ENCODE measurements at regions not wholly inside any gene's neighbourhood (a gene's known extent, or its start where the extent isn't known, plus 50 kb on each side); places are given as distances from the start of the nearest gene placed in this dataset.

GRCh38 chr10:125513429-125514182, 169.4 kb downstream of the TEX36 start:
- DNase-seq, result no peak

GRCh38 chr10:125510998-125511397, 172.0 kb downstream of the TEX36 start:
- DNase-seq, result no peak

- no peak for DNase-seq
Measured at GRCh38 chr10:125505648-125506047, 177.3 kb downstream of the TEX36 start.

GRCh38 chr10:125502276-125502675, 180.7 kb downstream of the TEX36 start:
- DNase-seq, result no peak

- no peak for DNase-seq
Measured at GRCh38 chr10:125495386-125495785, 187.6 kb downstream of the TEX36 start.

GRCh38 chr10:125494651-125495239, 188.2 kb downstream of the TEX36 start:
- DNase-seq, result no peak

- DNase-seq, result no peak
Measured at GRCh38 chr10:125491381-125491780, 191.6 kb downstream of the TEX36 start.

GRCh38 chr10:125489731-125490130, 193.2 kb downstream of the TEX36 start:
- DNase-seq, result no peak

GRCh38 chr10:125485665-125486064, 197.3 kb downstream of the TEX36 start:
- no peak for DNase-seq

- no peak for DNase-seq
Measured at GRCh38 chr10:125484035-125484732, 198.8 kb downstream of the TEX36 start.

GRCh38 chr10:125482637-125483036, 200.3 kb downstream of the TEX36 start:
- DNase-seq, result no peak

- no peak for DNase-seq
Measured at GRCh38 chr10:125482108-125482507, 200.9 kb downstream of the TEX36 start.

- DNase-seq, result no peak
Measured at GRCh38 chr10:125479059-125479458, 203.9 kb downstream of the TEX36 start.

- DNase-seq, result no peak
Measured at GRCh38 chr10:125475815-125476214, 207.1 kb downstream of the TEX36 start.

GRCh38 chr10:125473143-125473793, 209.7 kb downstream of the TEX36 start:
- DNase-seq, result no peak

- no peak for DNase-seq
Measured at GRCh38 chr10:125472010-125472607, 210.9 kb downstream of the TEX36 start.

GRCh38 chr10:125468278-125468677, 214.7 kb downstream of the TEX36 start:
- DNase-seq, result no peak

GRCh38 chr10:125466685-125467084, 216.3 kb downstream of the TEX36 start:
- DNase-seq, result no peak

- no peak for DNase-seq
Measured at GRCh38 chr10:125462845-125463244, 220.1 kb downstream of the TEX36 start.

GRCh38 chr10:125460326-125460725, 222.6 kb downstream of the TEX36 start:
- no peak for DNase-seq

GRCh38 chr10:125457406-125457805, 225.6 kb downstream of the TEX36 start:
- no peak for DNase-seq

- DNase-seq, result no peak
Measured at GRCh38 chr10:125455855-125456254, 227.1 kb downstream of the TEX36 start.

- no peak for DNase-seq
Measured at GRCh38 chr10:125455431-125455830, 227.5 kb downstream of the TEX36 start.

Data from 8988T (cell line).